ENCODE measurements at regions not wholly inside any gene's neighbourhood (a gene's known extent, or its start where the extent isn't known, plus 50 kb on each side); places are given as distances from the start of the nearest gene placed in this dataset.
"Not testable (repeated sequence)": the region's sequence is repeated elsewhere in the genome, so short reads cannot be mapped to it uniquely, and the experiment has no call there.

DNA sequence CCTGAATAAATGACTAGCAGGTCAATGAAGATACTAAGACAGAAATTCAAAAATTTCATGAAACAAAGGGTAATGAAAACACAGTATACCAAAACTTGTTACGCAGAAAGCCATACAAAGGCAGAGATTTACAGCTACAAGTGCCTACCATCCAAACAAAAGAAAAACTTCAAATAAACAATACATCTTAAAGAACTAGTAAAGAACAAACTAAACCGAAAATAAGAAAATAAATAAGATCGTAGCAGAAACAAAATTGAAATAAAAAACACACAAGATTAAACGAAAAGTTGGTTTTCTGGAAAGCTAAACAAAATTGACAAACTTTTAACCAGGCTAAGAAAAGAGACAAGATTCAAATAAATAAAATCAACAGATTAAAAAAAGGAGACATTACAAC lies 51.5 kb downstream of the VPREB1 start:
- DNase-seq: not testable (repeated sequence)

DNA sequence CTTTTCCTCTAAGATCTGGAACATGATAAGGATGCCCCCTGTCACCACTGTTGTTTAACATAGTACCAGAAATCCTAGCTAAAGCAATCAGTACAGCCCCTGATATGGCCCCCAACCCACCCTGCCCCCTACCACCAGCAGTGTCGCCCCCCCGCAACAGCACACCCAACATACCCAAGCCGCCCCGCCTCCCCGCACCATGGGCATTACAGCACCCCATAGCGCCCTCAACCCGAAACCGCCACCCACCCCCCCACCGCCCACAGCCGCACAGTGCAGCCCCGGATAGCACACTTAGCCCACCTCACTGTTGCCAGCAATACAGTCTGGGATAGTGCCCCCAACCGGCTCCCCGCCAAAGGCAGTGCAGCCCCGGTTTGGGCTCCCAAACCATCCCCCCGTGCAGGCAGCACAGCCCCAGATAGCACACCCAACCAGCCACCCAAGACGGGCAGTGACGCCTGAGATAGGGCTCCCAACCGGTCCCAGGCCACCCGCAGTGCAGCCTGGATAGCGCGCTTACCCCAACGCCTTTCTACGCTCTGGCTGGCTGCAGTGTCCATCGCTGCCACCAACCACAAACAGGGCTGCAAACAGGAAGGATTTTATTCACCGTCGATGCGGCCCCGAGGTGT lies 52.7 kb downstream of the VPREB1 start:
- DNase-seq: not testable (repeated sequence)

GRCh38 chr22:22297794-22298653 lies 53.4 kb downstream of the VPREB1 start:
- peak; percentile 82 for DNase-seq

DNA sequence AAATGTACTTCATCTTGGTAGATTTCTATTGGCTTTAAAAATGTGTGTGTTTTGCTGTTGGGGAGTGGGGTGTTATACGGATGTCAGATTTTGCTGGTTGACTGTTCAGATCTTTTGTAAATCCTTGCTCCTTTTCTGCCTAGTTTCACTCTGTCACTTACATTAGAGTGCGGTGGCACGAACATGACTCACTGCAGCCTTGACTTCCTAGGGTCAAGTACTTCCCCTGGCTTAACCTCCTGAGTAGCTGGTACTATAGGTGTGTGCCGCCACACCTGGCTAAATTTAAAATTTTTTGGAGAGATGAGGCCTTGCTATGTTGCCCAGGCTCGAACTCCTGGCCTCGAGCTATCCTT lies 54.0 kb downstream of the VPREB1 start:
- peak; percentile 40 for DNase-seq

GRCh38 chr22:22300511-22300910 lies 55.9 kb downstream of the VPREB1 start:
- DNase-seq: not testable (repeated sequence)

GRCh38 chr22:22300946-22301345 lies 56.4 kb downstream of the VPREB1 start:
- DNase-seq: not testable (repeated sequence)

- DNase-seq: no peak
Observed at GRCh38 chr22:22316589-22316988, 72.0 kb downstream of the VPREB1 start.

DNA sequence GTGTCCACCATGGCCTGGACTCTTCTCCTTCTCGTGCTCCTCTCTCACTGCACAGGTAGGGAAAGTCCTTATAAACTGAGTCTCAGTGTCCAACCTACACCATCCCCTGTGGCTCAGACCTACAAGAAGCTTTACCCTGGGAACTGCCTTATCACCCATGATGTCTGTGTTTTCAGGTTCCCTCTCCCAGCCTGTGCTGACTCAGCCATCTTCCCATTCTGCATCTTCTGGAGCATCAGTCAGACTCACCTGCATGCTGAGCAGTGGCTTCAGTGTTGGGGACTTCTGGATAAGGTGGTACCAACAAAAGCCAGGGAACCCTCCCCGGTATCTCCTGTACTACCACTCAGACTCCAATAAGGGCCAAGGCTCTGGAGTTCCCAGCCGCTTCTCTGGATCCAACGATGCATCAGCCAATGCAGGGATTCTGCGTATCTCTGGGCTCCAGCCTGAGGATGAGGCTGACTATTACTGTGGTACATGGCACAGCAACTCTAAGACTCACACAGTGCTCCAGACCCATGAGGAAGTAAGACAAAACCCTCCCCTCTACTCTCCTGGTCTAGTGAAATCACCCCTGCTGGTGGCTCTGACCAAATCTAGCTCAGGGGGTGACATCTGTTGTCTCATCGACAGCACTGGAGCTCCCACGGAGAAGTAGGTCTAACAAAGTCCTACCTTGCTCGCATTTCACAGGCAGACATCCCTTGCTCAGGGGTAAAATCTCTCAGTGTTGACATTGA lies 74.3 kb downstream of the VPREB1 start:
- no peak for DNase-seq

DNA sequence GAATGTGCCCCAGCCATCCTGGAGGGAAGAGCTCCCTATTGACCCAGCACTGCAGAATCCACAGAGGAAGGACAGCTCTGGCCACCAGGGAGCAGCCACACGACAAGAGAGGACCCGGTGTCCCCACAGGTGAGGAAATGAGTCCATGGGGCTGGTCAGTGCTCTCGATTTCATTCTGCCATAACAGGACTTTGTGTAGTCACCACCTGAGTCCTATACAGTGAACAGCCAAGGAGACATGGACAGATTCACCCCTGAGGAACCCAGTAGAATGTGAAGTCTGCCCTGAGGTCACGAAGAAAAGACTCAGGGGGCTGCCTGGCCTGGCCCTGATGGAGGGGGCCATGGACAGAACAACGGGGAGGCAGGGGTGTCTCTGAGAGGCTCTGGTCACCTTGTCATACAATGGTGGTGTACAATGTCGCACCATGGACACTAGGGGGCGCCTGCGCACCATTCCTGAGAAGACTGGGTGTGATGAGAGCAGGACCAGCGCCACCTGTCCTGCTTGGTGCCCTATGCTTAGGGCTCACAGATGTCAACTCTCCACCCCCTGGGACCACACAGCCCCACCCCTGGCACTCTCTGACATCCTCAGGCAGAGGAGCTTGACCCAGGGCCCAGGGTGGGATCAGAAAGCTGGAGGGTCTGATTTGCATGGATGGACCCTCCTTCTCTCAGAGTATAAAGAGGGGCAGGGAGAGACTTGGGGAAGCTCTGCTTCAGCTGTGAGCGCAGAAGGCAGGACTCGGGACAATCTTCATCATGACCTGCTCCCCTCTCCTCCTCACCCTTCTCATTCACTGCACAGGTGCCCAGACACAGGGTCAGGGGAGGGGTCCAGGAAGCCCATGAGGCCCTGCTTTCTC lies 77.4 kb downstream of the VPREB1 start:
- peak; percentile 81 for DNase-seq

DNA sequence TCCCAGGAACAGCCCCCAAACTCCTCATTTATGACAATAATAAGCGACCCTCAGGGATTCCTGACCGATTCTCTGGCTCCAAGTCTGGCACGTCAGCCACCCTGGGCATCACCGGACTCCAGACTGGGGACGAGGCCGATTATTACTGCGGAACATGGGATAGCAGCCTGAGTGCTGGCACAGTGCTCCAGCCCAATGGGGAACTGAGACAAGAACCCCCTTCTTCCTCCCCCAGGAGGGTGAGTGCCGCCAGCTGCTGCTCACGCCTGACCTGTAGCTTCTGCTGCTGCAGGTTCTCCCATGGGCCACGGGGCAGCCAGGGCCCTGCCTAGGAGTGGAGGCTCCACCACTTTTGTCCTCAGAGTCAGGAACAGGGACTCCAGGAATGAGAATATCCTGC lies 78.2 kb downstream of the VPREB1 start:
- no peak for DNase-seq

DNA sequence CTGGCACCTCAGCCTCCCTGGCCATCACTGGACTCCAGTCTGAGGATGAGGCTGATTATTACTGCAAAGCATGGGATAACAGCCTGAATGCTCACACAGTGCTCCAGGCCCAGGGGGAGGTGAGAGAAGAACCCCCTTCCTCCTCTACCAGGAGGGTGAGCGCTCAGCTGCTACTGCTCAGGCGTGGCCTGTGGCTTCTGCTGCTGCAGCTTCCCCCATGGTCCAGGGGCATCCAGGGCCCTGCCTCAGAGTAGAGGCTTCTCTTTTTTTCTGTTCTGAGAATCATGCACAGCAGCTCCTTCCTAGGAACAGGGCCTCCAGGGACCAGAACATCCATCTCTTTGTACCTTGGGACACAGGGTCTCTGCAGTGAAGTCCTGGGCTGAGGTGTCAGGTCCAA lies 83.1 kb downstream of the VPREB1 start:
- DNase-seq: no peak

DNA sequence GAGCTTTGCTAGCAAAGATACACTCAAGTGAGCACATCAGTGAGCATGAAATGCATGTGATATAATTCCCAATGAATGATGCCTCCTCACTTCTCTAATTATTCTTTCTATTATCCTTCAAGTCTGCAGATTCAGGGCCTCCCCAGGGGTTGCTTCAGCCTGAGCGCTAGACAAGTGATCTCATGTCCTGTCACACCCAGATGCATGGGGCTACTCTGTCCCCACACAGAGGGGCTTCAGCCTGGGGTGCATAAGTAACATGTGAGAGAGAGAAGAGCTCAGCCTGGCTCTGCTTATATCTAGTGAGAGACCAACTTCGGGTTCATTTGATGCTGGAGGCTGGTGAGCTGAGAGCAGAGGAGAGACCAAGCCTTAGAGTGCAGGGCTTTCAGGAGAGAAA lies 85.2 kb downstream of the VPREB1 start:
- DNase-seq: no peak

- DNase-seq: not testable (repeated sequence)
Observed at GRCh38 chr22:22335640-22336039, 91.1 kb downstream of the VPREB1 start.

DNA sequence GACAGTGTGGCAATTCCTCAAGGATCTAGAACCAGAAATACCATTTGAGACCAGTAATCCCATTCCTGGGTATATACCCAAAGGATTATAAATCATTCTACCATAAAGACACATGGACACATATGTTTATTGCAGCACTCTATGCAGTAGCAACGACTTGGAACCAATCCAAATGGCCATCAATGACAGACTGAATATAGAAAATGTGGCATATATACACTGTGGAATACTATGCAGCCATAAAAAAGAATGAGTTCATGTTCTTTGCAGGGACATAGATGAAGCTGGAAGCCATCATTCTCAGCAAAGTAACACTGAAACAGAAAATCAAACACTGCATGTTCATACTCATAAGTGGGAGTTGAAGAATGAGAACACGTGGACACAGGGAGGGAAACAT lies 91.7 kb downstream of the VPREB1 start:
- not testable (repeated sequence) for DNase-seq

GRCh38 chr22:22338778-22339177 lies 94.2 kb downstream of the VPREB1 start:
- not testable (repeated sequence) for DNase-seq

DNA sequence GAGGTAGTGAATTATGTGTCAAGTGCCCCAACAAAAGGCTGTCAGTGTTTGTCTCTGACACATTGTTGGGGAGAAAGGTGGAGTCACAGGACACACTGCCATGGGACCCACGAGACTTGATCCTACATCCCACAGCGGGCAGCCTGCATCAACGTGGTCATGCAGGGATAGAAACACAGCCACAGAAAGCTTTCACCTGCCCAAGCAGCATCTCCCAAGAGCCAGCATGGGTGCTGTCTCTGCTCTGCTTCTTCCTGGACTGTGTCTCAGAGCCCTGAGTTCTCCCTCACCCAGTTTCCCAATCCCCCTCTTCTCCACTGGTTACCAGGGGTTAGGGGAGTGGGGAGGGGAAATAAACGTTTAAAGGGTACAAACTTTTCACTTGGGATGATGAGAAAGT lies 97.2 kb downstream of the VPREB1 start:
- no peak for DNase-seq

DNA sequence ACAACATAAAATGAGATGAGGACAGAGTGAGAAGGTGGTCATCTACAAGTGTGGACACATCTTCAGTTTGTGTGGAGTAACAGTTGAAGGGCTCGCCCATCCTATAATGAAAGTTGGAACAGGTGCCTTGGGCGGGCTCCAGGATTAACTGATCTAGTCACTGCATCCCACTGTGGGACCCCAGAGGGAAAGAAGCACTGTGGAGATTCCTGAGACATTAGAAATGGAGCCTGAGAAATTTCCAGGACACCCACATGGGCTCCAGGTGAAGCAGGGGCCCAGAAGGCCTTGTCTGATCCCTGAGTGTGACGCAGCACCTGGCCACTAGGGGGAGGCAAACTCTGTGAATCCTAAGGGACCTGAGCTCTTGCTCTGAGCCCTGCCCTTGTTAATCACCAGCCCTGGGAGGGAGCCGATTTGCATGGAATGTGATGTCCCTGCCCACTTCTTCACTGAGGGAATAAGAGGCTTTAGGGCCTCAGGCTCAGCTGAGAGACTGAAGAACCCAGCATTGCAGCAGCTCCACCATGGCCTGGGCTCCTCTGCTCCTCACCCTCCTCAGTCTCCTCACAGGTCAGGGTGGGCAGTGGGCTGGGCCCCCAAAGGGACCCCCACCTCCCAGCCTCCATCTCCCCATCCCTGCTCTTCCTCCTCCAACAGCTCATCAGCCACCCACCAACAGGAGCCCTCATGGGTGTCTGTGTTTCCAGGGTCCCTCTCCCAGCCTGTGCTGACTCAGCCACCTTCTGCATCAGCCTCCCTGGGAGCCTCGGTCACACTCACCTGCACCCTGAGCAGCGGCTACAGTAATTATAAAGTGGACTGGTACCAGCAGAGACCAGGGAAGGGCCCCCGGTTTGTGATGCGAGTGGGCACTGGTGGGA lies 98.4 kb downstream of the VPREB1 start:
- peak; percentile 65 for DNase-seq

GRCh38 chr22:22343581-22344296 lies 99.2 kb downstream of the VPREB1 start:
- DNase-seq: no peak

- DNase-seq: no peak
Observed at GRCh38 chr22:22344430-22344829, 99.8 kb downstream of the VPREB1 start.

- no peak for DNase-seq
Observed at GRCh38 chr22:22345781-22346180, 101.2 kb downstream of the VPREB1 start.
